RWPE2 (cell line): ENCODE measurements at regions not wholly inside any gene's neighbourhood (a gene's known extent, or its start where the extent isn't known, plus 50 kb on each side); places are given as distances from the start of the nearest gene placed in this dataset.
"Not testable (repeated sequence)": the region's sequence is repeated elsewhere in the genome, so short reads cannot be mapped to it uniquely, and the experiment has no call there.

Source experiments
- ATAC-seq: fragments of 200-7000 bp; cut with Tn5 transposase; 3 replicates; pipeline ENCODE4 v1.9.1; 2021; ENCODE audit warnings: low read depth
- DNase-seq: peaks from one replicate; pipeline ENCODE4 v3.0.0-alpha.2; 2020; ENCODE audit warnings: low spot score
- H3K27ac ChIP-seq: fragments of 450-650 bp; 2 replicates; pipeline ENCODE4 v1.5.1; 2017; ENCODE audit warnings: mild to moderate bottlenecking; ENCODE audit not compliant: poor library complexity, severe bottlenecking
- H3K27me3 ChIP-seq: fragments of 250-450 bp; sonication (Bioruptor Pico); 2 replicates; pipeline ENCODE4 v1.5.1; 2021; ENCODE audit warnings: mild to moderate bottlenecking, moderate library complexity; ENCODE audit not compliant: insufficient read depth, poor library complexity, severe bottlenecking
- H3K36me3 ChIP-seq: fragments of 250-450 bp; sonication (Bioruptor Pico); 2 replicates; pipeline ENCODE4 v1.5.1; 2020; ENCODE audit warnings: low read depth, mild to moderate bottlenecking, moderate library complexity
- H3K4me1 ChIP-seq: fragments of 250-450 bp; sonication (Bioruptor Pico); 2 replicates; pipeline ENCODE4 v1.5.1; 2021; ENCODE audit warnings: mild to moderate bottlenecking, moderate library complexity; ENCODE audit not compliant: insufficient read depth, poor library complexity, severe bottlenecking
- H3K4me3 ChIP-seq: fragments of 250-450 bp; sonication (Bioruptor Pico); 2 replicates; pipeline ENCODE4 v1.5.1; 2021; ENCODE audit warnings: mild to moderate bottlenecking, moderate library complexity; ENCODE audit not compliant: severe bottlenecking
- H3K9me3 ChIP-seq: fragments of 250-450 bp; sonication (Bioruptor Pico); 2 replicates; pipeline ENCODE4 v1.5.1; 2021; ENCODE audit warnings: mild to moderate bottlenecking, moderate library complexity; ENCODE audit not compliant: severe bottlenecking
- CTCF ChIP-seq: fragments of 450-650 bp; IDR thresholded peaks from one replicate; pipeline ENCODE4 v1.5.1; 2017; ENCODE audit warnings: mild to moderate bottlenecking, moderate library complexity; ENCODE audit not compliant: poor library complexity, severe bottlenecking

- no peak overlapping the region for H3K4me3 ChIP-seq
- no peaks in the 10 kb centered on the region for H3K9me3 ChIP-seq
- DNase-seq (no peak), ATAC-seq (no peak)
- no peaks in the 10 kb centered on the region for H3K27me3 ChIP-seq
- no peaks in the 10 kb centered on the region for H3K4me1 ChIP-seq
- H3K36me3 ChIP-seq = no peaks in the 10 kb centered on the region
- TF ChIP-seq CTCF = no peak
- H3K27ac ChIP-seq = no peak overlapping the region
Observed at GRCh38 chr18:76613053-76613754, 118.2 kb upstream of the ZNF516 start.

- H3K27ac ChIP-seq, DNase-seq, H3K4me1 ChIP-seq, H3K4me3 ChIP-seq, H3K27me3 ChIP-seq, ATAC-seq, H3K9me3 ChIP-seq, H3K36me3 ChIP-seq: not testable (repeated sequence)
Observed at GRCh38 chr18:76611750-76612045, 116.7 kb upstream of the ZNF516 start.

GRCh38 chr18:76610933-76611749 lies 116.1 kb upstream of the ZNF516 start:
- no peak overlapping the region for H3K27ac ChIP-seq
- H3K36me3 ChIP-seq = no peaks in the 10 kb centered on the region
- peak; percentile 59; the same call in 2 of the 3 replicates for ATAC-seq
- no peaks in the 10 kb centered on the region for H3K27me3 ChIP-seq
- no peaks in the 10 kb centered on the region for H3K4me1 ChIP-seq
- no peaks in the 10 kb centered on the region for H3K9me3 ChIP-seq
- H3K4me3 ChIP-seq = no peak overlapping the region
- DNase-seq = no peak
- TF ChIP-seq CTCF = no peak

- H3K27ac ChIP-seq = no peak overlapping the region
- H3K36me3 ChIP-seq = no peaks in the 10 kb centered on the region
- peaks cover under 1% of the 10 kb centered on the region for H3K4me1 ChIP-seq
- no peak overlapping the region for H3K4me3 ChIP-seq
- H3K27me3 ChIP-seq = no peaks in the 10 kb centered on the region
- no peaks in the 10 kb centered on the region for H3K9me3 ChIP-seq
- no peak for TF ChIP-seq CTCF
- no peak for ATAC-seq
- no peak for DNase-seq
Observed at GRCh38 chr18:76610012-76610411, 115.0 kb upstream of the ZNF516 start.

- ATAC-seq = no peak
- DNase-seq = no peak
- no peaks in the 10 kb centered on the region for H3K9me3 ChIP-seq
- H3K4me3 ChIP-seq = no peak overlapping the region
- no peak overlapping the region for H3K27ac ChIP-seq
- H3K27me3 ChIP-seq = no peaks in the 10 kb centered on the region
- H3K4me1 ChIP-seq = peaks cover 7% of the 10 kb centered on the region
- TF ChIP-seq CTCF = no peak
- H3K36me3 ChIP-seq = no peaks in the 10 kb centered on the region
Observed at GRCh38 chr18:76605341-76605929, 110.4 kb upstream of the ZNF516 start.
